Heart right ventricle (tissue), 16 donors: ENCODE measurements at regions not wholly inside any gene's neighbourhood (a gene's known extent, or its start where the extent isn't known, plus 50 kb on each side); places are given as distances from the start of the nearest gene placed in this dataset.

ENCODE experiments used
- ATAC-seq, 8 donors: fragments of 200-7000 bp; cut with Tn5 transposase; one replicate each; pipeline ENCODE4 v1.9.1; 2020; ENCODE audit warnings: mild to moderate bottlenecking in 8 of 8, moderate library complexity in 8 of 8, moderate number of reproducible peaks in 1 of 8
- DNase-seq, 2 donors: peaks; one replicate each; pipeline ENCODE4 v3.0.0-alpha.2; 2020
- H3K27ac ChIP-seq, 10 donors: fragments of 200-600 bp; sonication (generic) in 2 of 10; one replicate each; pipeline versions ENCODE4 v1.5.0 to v1.8.0; 2020 to 2022; ENCODE audit warnings: mild to moderate bottlenecking in 3 of 10
- H3K27me3 ChIP-seq, 7 donors: fragments of 200-600 bp; one replicate each; pipeline ENCODE4 v1.8.0; 2021 to 2022; ENCODE audit warnings: mild to moderate bottlenecking in 2 of 7
- H3K36me3 ChIP-seq, 9 donors: fragments of 200-600 bp; sonication (generic) in 1 of 9; one replicate each; pipeline versions ENCODE4 v1.5.0 to v1.8.0; 2020 to 2022; ENCODE audit warnings: mild to moderate bottlenecking in 2 of 9
- H3K4me1 ChIP-seq, 9 donors: fragments of 200-600 bp; sonication (generic) in 1 of 9; one replicate each; pipeline versions ENCODE4 v1.5.0 to v1.8.0; 2020 to 2022; ENCODE audit warnings: mild to moderate bottlenecking in 4 of 9
- H3K4me3 ChIP-seq, 10 donors: fragments of 200-600 bp; sonication (generic) in 2 of 10; one replicate each; pipeline versions ENCODE4 v1.5.0 to v1.8.0; 2020 to 2022; ENCODE audit warnings: mild to moderate bottlenecking in 7 of 10, moderate library complexity in 2 of 10
- H3K9me3 ChIP-seq, 11 donors: fragments of 200-600 bp in 10 of 11; sonication (generic) in 2 of 11; one replicate each; pipeline versions ENCODE4 v1.5.0 to v1.8.0; 2013 to 2022; ENCODE audit warnings: mild to moderate bottlenecking in 2 of 11, control low read depth in 1 of 11, moderate library complexity in 1 of 11
- CTCF ChIP-seq, 9 donors: fragments of 200-600 bp; sonication (generic) in 2 of 9; IDR thresholded peaks; one replicate each; pipeline versions ENCODE4 v1.5.0 to v1.8.0; 2021 to 2022; ENCODE audit warnings: antibody characterized with exemption in 9 of 9, mild to moderate bottlenecking in 5 of 9, moderate library complexity in 1 of 9
- WGBS, 2 donors: extraction: QIAGEN DNeasy Blood & Tissue Kit; methylation state at CpG; one replicate each; pipeline ENCODE4 v1.1.7; 2013; ENCODE audit warnings: inconsistent platforms in 1 of 2; 5-methylcytosine and 5-hydroxymethylcytosine counted together
- intact Hi-C, 10 donors: fragments of 100-400 bp; cut with DNase I; formaldehyde crosslinking; loops; one replicate each; pipeline versions ENCODE4 v1.11.1 to v1.14.2; 2022
- donor health status: Arrhythmogenic right ventricular cardiomyopathy.
- donor health status: ischemic (EF 13 %, LVEDD 7.1; RV severe dilation, severe dysfunction).
- donor health status: healthy with polysubstance abuse.
- donor health status: DM: no; HTN: yes; CAD: no.
- donor health status: DM: no; HTN: no; CAD: no.
- donor health status: ischemic (EF 25% LVEDD 6.9; RV normal size, moderate dysfunction).
- donor health status: ischemic (EF 25% LVEDD 5.7; RV mildly dilated, moderate dysfunction).
- donor health status: healthy.
- donor health status: DM: yes; HTN: yes; CAD: no.
- donor health status: Ischemic cardiomyopathy.
- donor health status: ischemic (EF 35%, LVEDD 5.7; RV mildly dilated, moderate dysfunction).
- donor health status: nonischemic (EF 11% LVEDD 7.7; RV severe dilation, severe dysfunction).
- donor health status: DM: yes; HTN: yes; CAD: no.
- donor health status: PGD.
- donor health status: ischemic (EF 29% LVEDD 5.4; RV normal size, mild dysfunction).
- donor health status: nonischemic (EF 23%, LVEDD 6.1; RV moderate dilation, normal function).

- WGBS, 2 donors: 73 to 79% methylated on average over 6 of the region's 6 CpGs
- Histone ChIP-seq H3K9me3 (no peaks in the 10 kb centered on the region), H3K4me1 (peaks cover 0 to 3% (median 0%) of the 10 kb centered on the region in 9 donors), H3K27ac (no peak overlapping the region), H3K4me3 (no peak overlapping the region), H3K27me3 (peaks cover 0 to 81% (median 52%) of the 10 kb centered on the region in 7 donors), H3K36me3 (no peaks in the 10 kb centered on the region)
- TF ChIP-seq CTCF (IDR thresholded peaks at IDR 0.05): no peak
- ATAC-seq (no peak), DNase-seq (no peak)
- intact Hi-C loops: loop anchor here in 9 of 10 donors (5.0 to 10.0 kb wide), 11 partner anchors 98 to 598 kb away; no protein-coding TSS in a partner anchor
These were observed 65.1 kb downstream of the IGLL5 start for GRCh38 chr22:22952531-22953280.

DNA sequence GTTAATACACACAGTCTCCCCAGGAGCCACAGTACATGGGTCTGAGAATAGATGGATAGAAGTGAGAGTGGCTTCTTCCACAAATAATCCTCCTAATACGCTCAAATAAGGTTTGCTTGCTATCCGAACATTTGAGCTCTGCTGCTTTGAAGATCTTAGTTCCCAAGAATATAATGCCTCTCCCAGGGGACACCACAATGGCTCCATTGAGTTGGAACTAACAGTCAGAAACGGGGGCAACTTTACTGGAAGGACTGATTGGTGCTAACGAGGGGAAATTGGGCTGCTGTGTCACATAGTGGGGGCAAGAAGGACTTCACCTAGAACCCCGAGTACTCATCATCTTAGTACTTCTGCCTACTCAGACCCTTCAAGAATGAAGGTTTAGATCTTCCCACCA lies 66.2 kb downstream of the IGLL5 start:
- Histone ChIP-seq H3K4me1 (peaks cover 0 to 3% (median 0%) of the 10 kb centered on the region in 9 donors), H3K36me3 (no peaks in the 10 kb centered on the region), H3K4me3 (no peak overlapping the region), H3K27ac (no peak overlapping the region), H3K9me3 (no peaks in the 10 kb centered on the region), H3K27me3 (peaks cover 0 to 73% (median 52%) of the 10 kb centered on the region in 7 donors)
- ATAC-seq (no peak), DNase-seq (no peak)
- TF ChIP-seq CTCF (IDR thresholded peaks at IDR 0.05): no peak
- 66 to 68% methylated on average over 5 of the region's 5 CpGs for WGBS, 2 donors
- intact Hi-C loops: loop anchor here (2.0 to 10.0 kb wide), 13 partner anchors 99 to 599 kb away; no protein-coding TSS in a partner anchor

DNA sequence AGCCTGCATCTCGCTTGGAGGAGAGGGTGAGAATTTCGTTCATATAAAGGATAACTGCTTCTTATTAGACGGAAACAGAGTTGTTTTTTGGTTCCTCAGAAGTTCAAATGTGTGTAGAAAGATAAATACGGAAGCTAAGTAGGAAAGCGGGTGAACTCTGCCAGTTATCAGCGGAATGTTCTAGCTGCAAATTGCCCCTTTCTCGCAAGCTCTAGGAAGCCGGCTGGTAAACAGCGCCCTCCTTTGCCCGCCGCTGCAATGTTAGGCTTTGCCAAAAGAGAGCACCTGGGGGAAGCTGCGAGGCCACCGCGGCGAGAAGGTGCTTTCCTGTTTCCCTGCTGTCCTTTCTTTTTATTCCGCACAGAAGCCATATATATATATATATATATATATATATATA lies 67.0 kb downstream of the IGLL5 start:
- Histone ChIP-seq H3K36me3 (no peaks in the 10 kb centered on the region), H3K4me1 (peaks cover 0 to 7% (median 0%) of the 10 kb centered on the region in 9 donors), H3K4me3 (no peak overlapping the region), H3K9me3 (no peaks in the 10 kb centered on the region), H3K27me3 (peaks cover 0 to 67% (median 50%) of the 10 kb centered on the region in 7 donors), H3K27ac (no peak overlapping the region)
- intact Hi-C loops: loop anchor here (2.0 to 10.0 kb wide), 22 partner anchors 97 to 600 kb away; no protein-coding TSS in a partner anchor
- TF ChIP-seq CTCF (IDR thresholded peaks at IDR 0.05): peak in 2 of 9 donors; percentile 18 to 23
- no peak for DNase-seq
- 11 to 19% methylated on average over 16 of the region's 16 CpGs for WGBS, 2 donors
- no peak for ATAC-seq

DNA sequence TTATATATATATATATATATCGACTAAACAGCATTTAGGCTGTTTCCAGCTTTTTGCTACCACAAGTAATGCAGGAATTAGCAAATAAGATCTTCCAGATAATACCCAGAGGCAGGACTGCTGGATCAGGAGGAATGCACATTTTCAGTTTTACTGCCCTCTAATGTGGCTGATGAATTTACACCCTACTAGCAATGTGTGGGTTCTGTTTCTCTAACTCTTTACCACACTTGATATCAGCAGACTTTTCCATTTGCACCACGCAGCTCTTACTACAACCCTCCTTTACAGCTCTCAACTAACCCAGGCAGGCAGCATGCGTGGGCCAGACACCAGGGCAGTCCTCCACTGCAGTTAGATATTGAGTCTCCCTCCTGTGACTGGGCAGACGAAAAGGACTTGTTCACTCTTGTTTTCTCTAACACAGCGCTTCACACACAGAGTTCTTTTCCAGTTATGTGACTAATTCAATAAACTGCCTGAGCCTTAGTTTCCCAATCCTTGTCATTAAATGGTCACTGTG lies 67.7 kb downstream of the IGLL5 start:
- H3K9me3 ChIP-seq: no peaks in the 10 kb centered on the region
- DNase-seq: no peak
- peaks cover 0 to 64% (median 50%) of the 10 kb centered on the region in 7 donors for H3K27me3 ChIP-seq
- 56 to 57% methylated on average over 5 of the region's 5 CpGs for WGBS, 2 donors
- intact Hi-C loops: loop anchor here (2.0 to 10.0 kb wide), 22 partner anchors 98 to 601 kb away; no protein-coding TSS in a partner anchor
- peaks cover 0 to 13% (median 0%) of the 10 kb centered on the region in 9 donors for H3K4me1 ChIP-seq
- no peak overlapping the region for H3K27ac ChIP-seq
- TF ChIP-seq CTCF (IDR thresholded peaks at IDR 0.05): no peak
- no peaks in the 10 kb centered on the region for H3K36me3 ChIP-seq
- no peak overlapping the region for H3K4me3 ChIP-seq
- ATAC-seq: no peak
